ENCODE measurements at regions not wholly inside any gene's neighbourhood (a gene's known extent, or its start where the extent isn't known, plus 50 kb on each side); places are given as distances from the start of the nearest gene placed in this dataset.

GRCh38 chr9:120183615-120184014 lies 396.4 kb downstream of the CDK5RAP2 start:
- Mint-ChIP-seq H3K4me1 (ENCODE audit: low read depth in 2 of 2) (no peaks in the 10 kb centered on the region), H3K4me3 (no peak overlapping the region), H3K36me3 (ENCODE audit: insufficient read depth) (no peaks in the 10 kb centered on the region), H3K27me3 (peaks cover 6 to 9% of the 10 kb centered on the region in 2 donors), H3K9me3 (peaks cover 3 to 11% of the 10 kb centered on the region in 2 donors), H3K27ac (no peak overlapping the region)
- DNase-seq (no peak), ATAC-seq (replicated peaks) (no peak)

- Mint-ChIP-seq H3K9me3 (peaks cover 7 to 13% of the 10 kb centered on the region in 2 donors), H3K27ac (no peak overlapping the region)
These were observed 398.0 kb downstream of the CDK5RAP2 start for GRCh38 chr9:120182011-120182410.

GRCh38 chr9:120177121-120177520 lies 402.8 kb downstream of the CDK5RAP2 start:
- peaks cover 4% of the 10 kb centered on the region for H3K36me3 Mint-ChIP-seq (ENCODE audit: insufficient read depth)
- H3K9me3 Mint-ChIP-seq, result peaks cover 6% of the 10 kb centered on the region in 2 donors
- H3K27ac Mint-ChIP-seq, result no peak overlapping the region
- H3K27me3 Mint-ChIP-seq, result peaks cover 1 to 9% of the 10 kb centered on the region in 2 donors
- ATAC-seq (replicated peaks) (no peak), DNase-seq (no peak)
- no peak overlapping the region for H3K4me3 Mint-ChIP-seq
- no peaks in the 10 kb centered on the region for H3K4me1 Mint-ChIP-seq (ENCODE audit: low read depth in 2 of 2)

More at GRCh38 chr9:120182011-120182410, 398.0 kb downstream of the CDK5RAP2 start:
- DNase-seq, result no peak
- no peak for ATAC-seq (replicated peaks)
- Mint-ChIP-seq H3K36me3 (ENCODE audit: insufficient read depth) (peaks cover 2% of the 10 kb centered on the region), H3K4me3 (no peak overlapping the region), H3K27me3 (peaks cover 6 to 9% of the 10 kb centered on the region in 2 donors), H3K4me1 (ENCODE audit: low read depth in 2 of 2) (no peaks in the 10 kb centered on the region)

- DNase-seq (no peak), ATAC-seq (replicated peaks) (no peak)
- Mint-ChIP-seq H3K4me1 (ENCODE audit: low read depth in 2 of 2) (no peaks in the 10 kb centered on the region), H3K9me3 (peaks cover 6% of the 10 kb centered on the region in 2 donors), H3K27me3 (peaks cover 13 to 18% of the 10 kb centered on the region in 2 donors), H3K27ac (no peak overlapping the region), H3K4me3 (no peak overlapping the region), H3K36me3 (ENCODE audit: insufficient read depth) (peaks cover 7% of the 10 kb centered on the region)
These were observed 404.9 kb downstream of the CDK5RAP2 start for GRCh38 chr9:120175031-120175430.

- Mint-ChIP-seq H3K4me1 (ENCODE audit: low read depth in 2 of 2) (no peaks in the 10 kb centered on the region), H3K36me3 (ENCODE audit: insufficient read depth) (no peaks in the 10 kb centered on the region)
- DNase-seq, result no peak
These were observed 418.2 kb downstream of the CDK5RAP2 start for GRCh38 chr9:120161776-120162175.

GRCh38 chr9:120158221-120158620 lies 421.7 kb downstream of the CDK5RAP2 start:
- H3K27me3 Mint-ChIP-seq, result no peaks in the 10 kb centered on the region
- H3K9me3 Mint-ChIP-seq, result peaks cover 0 to 5% of the 10 kb centered on the region in 2 donors
- ATAC-seq (replicated peaks), result no peak
- H3K27ac Mint-ChIP-seq, result no peak overlapping the region
- H3K36me3 Mint-ChIP-seq (ENCODE audit: insufficient read depth), result no peaks in the 10 kb centered on the region
- no peak overlapping the region for H3K4me3 Mint-ChIP-seq
- DNase-seq, result no peak
- H3K4me1 Mint-ChIP-seq (ENCODE audit: low read depth in 2 of 2), result no peaks in the 10 kb centered on the region

More at GRCh38 chr9:120161776-120162175, 418.2 kb downstream of the CDK5RAP2 start:
- Mint-ChIP-seq H3K27ac (no peak overlapping the region), H3K27me3 (no peaks in the 10 kb centered on the region), H3K4me3 (no peak overlapping the region), H3K9me3 (peaks cover 0 to 1% of the 10 kb centered on the region in 2 donors)
- no peak for ATAC-seq (replicated peaks)

GRCh38 chr9:120156376-120156775 lies 423.6 kb downstream of the CDK5RAP2 start:
- no peaks in the 10 kb centered on the region for H3K36me3 Mint-ChIP-seq (ENCODE audit: insufficient read depth)
- ATAC-seq (replicated peaks) (no peak), DNase-seq (no peak)
- H3K4me1 Mint-ChIP-seq (ENCODE audit: low read depth in 2 of 2), result no peaks in the 10 kb centered on the region
- H3K9me3 Mint-ChIP-seq, result peaks cover 0 to 5% of the 10 kb centered on the region in 2 donors
- H3K27me3 Mint-ChIP-seq, result no peaks in the 10 kb centered on the region
- H3K4me3 Mint-ChIP-seq, result no peak overlapping the region
- H3K27ac Mint-ChIP-seq, result no peak overlapping the region

GRCh38 chr9:120153258-120153657 lies 426.7 kb downstream of the CDK5RAP2 start:
- no peaks in the 10 kb centered on the region for H3K36me3 Mint-ChIP-seq (ENCODE audit: insufficient read depth)
- ATAC-seq (replicated peaks), result no peak

GRCh38 chr9:120152295-120152694 lies 427.7 kb downstream of the CDK5RAP2 start:
- no peak overlapping the region for H3K4me3 Mint-ChIP-seq
- H3K9me3 Mint-ChIP-seq, result peaks cover 0 to 7% of the 10 kb centered on the region in 2 donors
- no peaks in the 10 kb centered on the region for H3K36me3 Mint-ChIP-seq (ENCODE audit: insufficient read depth)
- H3K27me3 Mint-ChIP-seq, result no peaks in the 10 kb centered on the region
- DNase-seq (no peak), ATAC-seq (replicated peaks) (no peak)
- H3K4me1 Mint-ChIP-seq (ENCODE audit: low read depth in 2 of 2), result no peaks in the 10 kb centered on the region
- H3K27ac Mint-ChIP-seq, result no peak overlapping the region

More at GRCh38 chr9:120153258-120153657, 426.7 kb downstream of the CDK5RAP2 start:
- no peak for DNase-seq
- Mint-ChIP-seq H3K9me3 (peaks cover 0 to 5% of the 10 kb centered on the region in 2 donors), H3K4me1 (ENCODE audit: low read depth in 2 of 2) (no peaks in the 10 kb centered on the region), H3K27me3 (no peaks in the 10 kb centered on the region), H3K4me3 (no peak overlapping the region), H3K27ac (no peak overlapping the region)

- Mint-ChIP-seq H3K4me3 (no peak overlapping the region), H3K4me1 (ENCODE audit: low read depth in 2 of 2) (no peaks in the 10 kb centered on the region), H3K27me3 (no peaks in the 10 kb centered on the region), H3K9me3 (peaks cover 0 to 8% of the 10 kb centered on the region in 2 donors), H3K36me3 (ENCODE audit: insufficient read depth) (no peaks in the 10 kb centered on the region), H3K27ac (no peak overlapping the region)
- no peak for ATAC-seq (replicated peaks)
- DNase-seq, result no peak
These were observed 428.2 kb downstream of the CDK5RAP2 start for GRCh38 chr9:120151806-120152205.

GRCh38 chr9:120151149-120151548 lies 428.8 kb downstream of the CDK5RAP2 start:
- no peak overlapping the region for H3K4me3 Mint-ChIP-seq
- no peaks in the 10 kb centered on the region for H3K4me1 Mint-ChIP-seq (ENCODE audit: low read depth in 2 of 2)
- H3K27me3 Mint-ChIP-seq, result no peaks in the 10 kb centered on the region
- H3K36me3 Mint-ChIP-seq (ENCODE audit: insufficient read depth), result no peaks in the 10 kb centered on the region
- DNase-seq (no peak), ATAC-seq (replicated peaks) (no peak)
- peaks cover 0 to 7% of the 10 kb centered on the region in 2 donors for H3K9me3 Mint-ChIP-seq
- no peak overlapping the region for H3K27ac Mint-ChIP-seq

- Mint-ChIP-seq H3K36me3 (ENCODE audit: insufficient read depth) (no peaks in the 10 kb centered on the region), H3K27me3 (peaks cover 6 to 11% of the 10 kb centered on the region in 2 donors), H3K27ac (no peak overlapping the region), H3K4me1 (ENCODE audit: low read depth in 2 of 2) (no peaks in the 10 kb centered on the region), H3K4me3 (no peak overlapping the region), H3K9me3 (peaks cover 0 to 12% of the 10 kb centered on the region in 2 donors)
- ATAC-seq (replicated peaks) (no peak), DNase-seq (no peak)
These were observed 441.0 kb downstream of the CDK5RAP2 start for GRCh38 chr9:120138955-120139354.

GRCh38 chr9:120137186-120137840 lies 442.7 kb downstream of the CDK5RAP2 start:
- DNase-seq (no peak), ATAC-seq (replicated peaks) (no peak)
- peaks cover 6 to 22% of the 10 kb centered on the region in 2 donors for H3K27me3 Mint-ChIP-seq
- H3K9me3 Mint-ChIP-seq, result peaks cover 11 to 12% of the 10 kb centered on the region in 2 donors
- no peaks in the 10 kb centered on the region for H3K4me1 Mint-ChIP-seq (ENCODE audit: low read depth in 2 of 2)
- H3K36me3 Mint-ChIP-seq (ENCODE audit: insufficient read depth), result no peaks in the 10 kb centered on the region
- H3K4me3 Mint-ChIP-seq, result no peak overlapping the region
- no peak overlapping the region for H3K27ac Mint-ChIP-seq

GRCh38 chr9:120136696-120137095 lies 443.3 kb downstream of the CDK5RAP2 start:
- H3K27ac Mint-ChIP-seq, result no peak overlapping the region
- peaks cover 6 to 22% of the 10 kb centered on the region in 2 donors for H3K27me3 Mint-ChIP-seq
- H3K4me3 Mint-ChIP-seq, result no peak overlapping the region
- peaks cover 11 to 14% of the 10 kb centered on the region in 2 donors for H3K9me3 Mint-ChIP-seq
- no peaks in the 10 kb centered on the region for H3K36me3 Mint-ChIP-seq (ENCODE audit: insufficient read depth)
- ATAC-seq (replicated peaks) (no peak), DNase-seq (no peak)
- no peaks in the 10 kb centered on the region for H3K4me1 Mint-ChIP-seq (ENCODE audit: low read depth in 2 of 2)

Data from effector memory CD8-positive, alpha-beta T cell (primary cell).